COLO829 (cell line): ENCODE measurements at regions not wholly inside any gene's neighbourhood (a gene's known extent, or its start where the extent isn't known, plus 50 kb on each side); places are given as distances from the start of the nearest gene placed in this dataset.
"Not testable (repeated sequence)": the region's sequence is repeated elsewhere in the genome, so short reads cannot be mapped to it uniquely, and the experiment has no call there.

Experiments used
- DNase-seq: peaks from one replicate; pipeline ENCODE4 v3.0.0; 2012; ENCODE audit warnings: low spot score

DNA sequence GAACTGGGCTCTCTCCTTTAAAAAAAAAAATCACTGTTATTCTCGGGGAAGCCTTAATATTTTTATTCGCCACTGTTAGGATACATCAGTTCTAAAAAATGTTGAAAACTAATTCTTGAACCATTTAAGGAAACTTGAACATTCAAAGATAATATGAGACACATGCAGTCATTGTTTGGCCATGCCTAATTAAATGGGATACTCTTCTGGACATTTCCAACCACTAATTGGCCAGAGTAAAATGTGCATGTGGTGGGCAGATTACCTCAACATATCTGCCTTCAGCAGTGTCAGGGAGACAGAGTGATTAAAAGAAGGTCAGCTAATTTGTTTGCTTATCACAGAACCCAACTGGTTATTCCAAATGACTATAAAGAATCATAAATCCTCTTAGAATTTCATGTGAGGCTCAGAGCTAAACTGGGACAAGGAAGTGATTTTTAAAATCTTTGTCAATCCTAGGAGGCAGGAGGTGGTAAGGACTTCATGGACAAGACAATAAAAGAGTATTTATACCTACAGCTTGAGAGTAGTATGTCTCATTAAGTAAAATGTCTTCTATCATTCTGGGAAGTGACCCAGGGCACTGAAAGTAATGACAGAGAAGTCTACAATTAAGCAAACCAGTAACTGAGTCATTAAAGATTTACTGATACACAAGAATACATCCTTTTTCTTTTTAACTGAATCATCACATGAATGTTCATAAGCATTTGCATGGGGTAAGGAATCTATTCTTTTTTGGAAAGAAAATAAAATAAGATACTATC is 242.9 kb upstream of the TRPM3 start:
- no peak for DNase-seq

DNA sequence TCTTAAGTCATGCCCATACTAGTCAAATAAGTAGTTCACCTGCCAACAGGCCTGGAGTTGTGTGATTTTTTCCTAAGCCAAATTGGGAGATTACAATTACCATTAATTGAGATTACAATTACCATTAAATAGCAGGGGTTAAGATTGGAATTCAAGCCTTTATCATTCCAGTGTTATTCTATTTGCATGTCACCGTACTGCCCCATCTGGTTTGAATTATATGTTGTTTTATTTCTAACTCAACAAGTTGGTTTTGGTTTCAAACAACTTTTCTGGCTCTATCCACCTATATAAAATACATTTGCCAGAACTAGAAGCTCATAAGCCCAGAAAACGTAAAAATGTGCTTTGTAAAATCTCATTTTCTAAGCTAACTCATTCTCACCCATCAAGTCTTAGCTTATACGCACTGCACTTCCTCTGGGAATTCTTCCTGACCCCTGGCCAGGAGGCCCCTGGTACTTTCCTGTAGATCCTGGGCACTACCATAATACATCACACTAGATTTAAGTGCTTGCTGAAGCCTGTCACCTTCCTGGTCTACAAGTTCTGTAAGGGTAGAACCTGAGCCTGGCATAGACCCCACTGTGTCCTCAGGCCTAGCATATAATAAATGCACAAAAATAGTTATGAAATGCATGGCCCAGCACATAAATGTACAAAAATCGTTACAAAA is 242.0 kb upstream of the TRPM3 start:
- no peak for DNase-seq

DNA sequence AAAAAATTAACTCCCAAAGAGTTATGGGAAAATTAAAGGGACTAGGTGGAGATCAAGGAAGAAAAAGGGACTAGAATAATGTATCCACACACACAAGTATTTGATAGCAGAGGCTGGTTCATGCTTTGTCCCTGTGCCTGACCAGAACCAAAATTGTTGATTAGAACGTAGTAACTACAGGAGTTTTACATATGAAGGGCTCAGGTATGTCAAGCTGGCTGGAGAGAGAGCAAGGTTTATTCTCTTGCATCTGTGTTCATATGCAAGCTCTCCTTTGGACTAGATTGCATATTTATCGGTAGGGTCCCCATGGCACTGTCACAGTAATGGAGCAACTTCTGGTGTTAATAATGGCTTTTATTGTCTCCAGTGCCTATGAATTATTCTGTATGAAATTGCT is 239.9 kb upstream of the TRPM3 start:
- no peak for DNase-seq

DNA sequence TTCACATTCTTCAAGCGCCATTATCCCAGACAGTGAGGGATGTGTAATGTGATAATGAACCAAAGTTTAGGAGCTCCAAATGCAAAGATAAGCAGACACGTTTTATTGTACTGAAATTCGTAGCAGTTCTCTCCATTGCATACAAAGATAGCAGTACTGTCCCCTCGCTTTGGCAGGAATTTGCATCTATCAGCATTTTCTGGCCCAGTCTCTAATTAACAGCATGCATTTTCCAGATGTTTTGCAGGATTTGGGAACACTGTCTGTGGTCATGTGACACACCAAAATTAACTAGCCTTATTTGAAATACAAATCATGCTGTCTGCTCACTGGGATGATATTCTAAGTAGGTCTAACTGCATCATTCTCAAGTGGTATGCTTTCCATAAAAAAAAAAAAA is 235.9 kb upstream of the TRPM3 start:
- no peak for DNase-seq

DNA sequence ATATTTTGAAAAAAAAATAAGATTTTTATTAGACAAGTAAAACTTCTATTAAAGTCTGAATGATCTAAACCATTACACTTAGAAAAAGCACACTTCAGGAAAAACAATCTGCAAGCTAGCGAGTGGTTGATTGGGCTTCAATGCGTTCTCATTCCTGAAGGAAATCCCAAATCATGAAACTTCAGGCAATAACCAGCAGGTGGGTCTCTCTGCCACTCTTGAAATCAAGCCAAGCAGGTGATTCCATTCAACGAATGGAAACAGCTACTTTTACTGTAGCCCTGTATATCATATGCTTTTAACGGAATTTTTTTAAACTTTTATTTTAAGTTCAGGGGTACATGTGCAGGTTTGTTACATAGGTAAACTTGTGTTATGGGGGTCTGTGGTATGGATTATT is 234.5 kb upstream of the TRPM3 start:
- no peak for DNase-seq

DNA sequence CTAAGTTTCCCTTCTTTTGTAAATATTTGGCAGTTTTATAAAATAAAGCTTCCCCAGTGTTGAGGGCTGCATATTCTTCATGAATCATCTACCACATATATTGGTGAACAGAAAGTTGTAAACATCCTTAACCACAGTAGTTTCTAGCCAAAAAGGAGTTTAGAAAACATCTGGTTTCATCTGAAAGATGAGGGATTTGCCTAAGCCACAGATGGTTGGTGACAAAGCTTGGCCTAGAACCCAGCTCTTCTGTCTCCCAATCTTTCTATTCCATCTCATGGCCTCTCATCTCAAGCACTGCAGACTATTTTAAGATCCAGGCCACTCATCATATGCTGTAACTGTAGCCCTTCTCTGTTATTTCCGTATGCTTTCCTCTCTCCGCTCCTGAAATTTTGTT is 232.3 kb upstream of the TRPM3 start:
- no peak for DNase-seq

DNA sequence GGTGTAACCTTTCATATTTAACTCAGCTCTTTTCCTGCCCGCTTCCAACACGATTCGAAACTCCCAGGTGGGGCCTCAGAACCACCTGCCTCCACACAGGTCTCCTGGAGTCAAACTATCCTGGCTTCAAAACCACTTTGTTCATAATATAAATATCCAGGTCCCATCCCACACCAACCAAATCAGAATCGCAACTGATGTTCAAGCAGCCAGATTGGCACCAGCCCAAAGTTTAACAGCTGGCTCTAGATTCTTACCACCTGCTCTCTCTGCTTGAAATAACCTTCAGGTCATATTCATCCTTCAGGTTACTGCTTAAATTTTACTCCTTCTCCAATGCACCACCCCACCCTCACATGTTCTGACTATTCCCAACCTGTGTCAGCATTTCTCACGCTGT is 231.4 kb upstream of the TRPM3 start:
- DNase-seq: no peak

DNA sequence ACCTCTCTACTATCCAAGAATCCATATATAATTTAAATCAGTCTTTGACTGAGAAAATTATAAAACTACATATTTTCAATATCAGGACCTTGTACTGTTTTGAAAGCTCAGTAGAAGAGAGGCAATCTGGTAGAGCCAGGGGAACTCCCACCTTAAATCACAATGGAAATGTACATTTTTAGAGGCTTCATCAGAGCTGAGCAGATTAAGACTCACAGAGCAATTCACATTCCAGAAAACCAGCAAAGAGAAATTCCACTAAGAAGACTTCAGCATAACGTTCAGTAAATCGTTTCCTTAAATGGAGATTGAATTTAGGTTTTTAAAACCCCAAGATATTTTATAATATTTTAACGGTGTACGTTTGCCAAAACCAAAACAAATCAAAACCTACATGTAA is 227.8 kb upstream of the TRPM3 start:
- no peak for DNase-seq

DNA sequence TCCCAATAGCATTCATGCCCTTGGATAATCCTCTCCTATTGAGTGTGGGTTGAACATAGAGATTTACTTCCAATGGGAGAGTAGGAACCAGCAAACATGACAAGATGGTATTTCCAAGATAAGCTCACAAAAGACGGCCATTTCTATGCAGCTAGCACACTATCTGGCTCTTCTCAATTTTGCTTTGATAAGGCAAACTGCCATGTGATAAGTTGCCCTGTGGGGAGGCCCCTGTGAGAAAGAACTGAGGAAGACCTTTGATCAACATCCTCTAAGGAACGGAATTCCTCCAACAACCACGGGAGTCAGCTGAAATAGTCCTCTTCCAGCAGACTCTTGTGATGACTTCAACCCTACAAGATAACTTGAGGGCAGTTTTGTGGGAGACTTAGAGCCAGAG is 211.9 kb upstream of the TRPM3 start:
- no peak for DNase-seq

DNA sequence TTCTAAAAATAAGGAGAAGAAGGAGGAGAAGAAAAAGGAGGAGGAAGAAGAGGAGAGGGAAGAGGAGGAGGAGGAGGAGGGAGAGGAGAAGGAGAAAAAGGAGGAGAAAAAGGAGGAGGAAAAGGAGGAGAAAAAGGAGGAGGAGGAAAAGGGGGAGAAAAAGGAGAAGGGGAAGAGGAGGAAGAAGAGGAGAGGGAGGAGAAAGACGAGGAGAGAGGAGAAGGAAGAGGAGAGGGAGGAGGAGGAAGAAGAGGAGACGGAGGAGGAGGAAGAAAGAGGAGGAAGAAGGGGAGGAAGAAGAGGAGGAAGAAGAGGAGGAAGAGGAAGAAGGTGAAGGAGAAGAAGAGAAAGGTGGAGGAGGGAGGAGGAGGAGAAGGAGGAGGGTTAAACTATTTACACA is 210.2 kb upstream of the TRPM3 start:
- DNase-seq: no peak

DNA sequence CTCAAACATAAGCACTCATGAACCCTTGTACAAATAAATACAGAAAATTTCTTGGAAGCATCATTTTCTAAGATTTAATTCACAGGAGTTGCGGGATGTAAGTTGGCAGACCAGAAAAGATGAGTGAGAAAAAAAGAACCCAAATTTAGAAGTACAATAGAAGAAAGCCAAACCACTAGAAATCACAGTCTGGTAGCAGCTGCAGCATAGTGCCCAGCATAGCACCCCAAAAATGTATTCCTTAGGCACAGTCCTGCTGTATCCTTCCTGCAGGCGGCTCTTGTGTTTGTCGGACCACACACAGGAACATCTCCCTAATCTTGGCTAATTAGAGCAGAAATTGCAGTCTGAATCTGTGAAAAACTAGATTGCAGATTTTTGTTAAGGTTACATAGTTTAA is 208.5 kb upstream of the TRPM3 start:
- DNase-seq: no peak

DNA sequence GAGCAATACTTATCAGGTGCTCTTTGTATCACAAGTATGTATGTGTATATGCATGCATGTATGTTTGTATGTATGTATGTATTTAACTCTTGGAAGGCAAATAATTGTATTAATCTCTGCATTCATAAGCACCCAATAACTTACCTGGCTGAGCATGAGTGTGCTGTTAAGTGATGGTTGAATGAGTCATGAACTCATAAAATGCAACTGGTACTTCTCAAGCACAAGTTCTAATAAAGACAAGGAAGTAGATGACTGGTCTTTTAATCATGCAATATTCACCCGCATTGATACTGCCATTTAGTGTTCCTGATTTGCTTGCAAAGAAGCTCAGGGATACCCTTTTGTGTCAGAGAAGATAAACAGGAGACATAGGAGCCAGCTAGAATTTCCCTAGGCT is 204.9 kb upstream of the TRPM3 start:
- no peak for DNase-seq

DNA sequence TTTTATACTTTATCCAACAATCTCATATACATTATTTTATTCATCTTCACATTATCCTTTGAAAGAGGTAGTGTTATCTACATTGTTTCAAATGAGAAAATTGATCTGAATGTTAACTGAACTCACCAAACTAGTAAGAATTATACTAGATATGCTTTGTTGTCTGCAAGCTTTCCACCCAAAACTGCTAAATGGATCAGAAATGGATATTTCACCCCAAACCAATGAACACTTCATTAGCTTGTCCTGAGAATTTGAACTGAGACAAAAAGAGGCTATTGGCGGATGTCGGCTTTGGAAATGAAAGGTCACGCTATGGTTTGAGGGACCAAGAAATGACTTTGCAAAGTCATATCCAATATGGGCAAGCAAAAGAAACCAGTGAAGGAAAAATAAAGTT is 201.9 kb upstream of the TRPM3 start:
- DNase-seq: no peak

DNA sequence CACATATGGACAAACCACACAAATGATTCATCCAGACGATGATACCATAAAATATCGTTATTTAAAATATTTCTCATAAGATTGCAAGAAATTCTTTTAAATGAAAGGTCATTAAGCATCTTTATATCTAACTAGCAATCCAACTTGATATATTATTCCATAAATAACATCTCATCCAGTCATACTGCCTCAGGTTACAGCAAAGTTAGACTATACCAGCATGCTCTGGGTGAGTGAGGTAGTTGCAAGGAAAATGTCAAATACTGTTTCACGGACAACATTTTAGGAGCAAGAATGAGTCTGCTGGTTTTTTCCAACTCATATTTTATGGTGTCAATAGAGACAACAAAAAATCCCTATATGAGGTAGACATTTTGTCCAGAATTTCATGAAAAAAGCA is 200.9 kb upstream of the TRPM3 start:
- DNase-seq: no peak

DNA sequence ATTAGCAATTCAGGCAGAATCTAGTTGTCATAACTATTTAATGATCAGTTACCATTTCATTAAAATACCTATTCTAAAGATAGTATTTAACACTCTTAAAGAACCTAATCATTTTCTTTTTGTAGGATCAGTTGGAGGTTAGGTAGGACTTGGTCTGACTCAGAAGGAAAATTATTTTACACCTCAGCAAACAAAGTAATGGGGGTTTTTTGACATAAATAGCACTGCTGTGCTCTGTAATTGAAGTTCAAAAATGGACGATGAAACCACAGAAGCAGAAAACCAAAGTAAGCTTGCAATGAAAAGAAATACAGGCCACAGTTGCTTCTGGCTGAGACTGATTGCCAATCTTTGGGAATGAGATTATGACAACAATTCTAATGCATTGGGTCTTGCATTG is 187.0 kb upstream of the TRPM3 start:
- no peak for DNase-seq

DNA sequence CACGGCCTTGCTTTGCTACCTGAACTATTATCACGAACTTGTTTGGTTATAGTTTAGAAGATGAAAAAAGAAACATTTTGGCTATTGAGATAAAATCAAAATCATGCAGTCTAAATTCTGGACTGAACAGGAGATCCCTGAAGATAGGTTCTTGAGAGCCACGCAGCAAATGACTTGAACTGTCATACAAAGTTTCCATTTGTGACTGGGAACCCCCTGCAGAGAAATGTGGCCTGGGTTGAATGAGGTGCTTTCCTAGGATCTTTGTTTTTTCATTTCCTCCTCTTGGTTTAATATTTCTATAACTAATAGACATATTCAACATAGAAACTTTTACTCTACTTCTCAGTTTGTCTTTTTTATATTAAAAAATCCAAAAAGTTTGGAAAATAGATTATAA is 184.7 kb upstream of the TRPM3 start:
- no peak for DNase-seq

DNA sequence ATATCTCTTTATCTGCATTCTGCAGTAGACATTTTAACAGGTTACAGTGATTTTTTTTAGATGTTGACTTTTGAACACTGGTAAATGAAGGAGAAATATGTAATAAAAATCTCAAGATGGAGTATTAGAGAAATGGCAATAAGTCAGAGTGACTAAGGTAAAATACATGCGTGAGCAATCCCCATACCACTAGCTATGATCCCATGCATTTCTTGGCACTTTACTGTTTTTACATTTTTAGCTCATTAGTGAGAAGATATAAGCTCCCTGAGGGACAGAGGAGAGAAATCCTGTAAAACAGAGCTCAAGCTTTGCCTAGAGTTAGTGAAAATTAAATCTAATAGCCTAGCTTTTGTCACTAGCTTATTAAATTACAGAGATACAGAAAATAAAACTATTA is 181.9 kb upstream of the TRPM3 start:
- no peak for DNase-seq

DNA sequence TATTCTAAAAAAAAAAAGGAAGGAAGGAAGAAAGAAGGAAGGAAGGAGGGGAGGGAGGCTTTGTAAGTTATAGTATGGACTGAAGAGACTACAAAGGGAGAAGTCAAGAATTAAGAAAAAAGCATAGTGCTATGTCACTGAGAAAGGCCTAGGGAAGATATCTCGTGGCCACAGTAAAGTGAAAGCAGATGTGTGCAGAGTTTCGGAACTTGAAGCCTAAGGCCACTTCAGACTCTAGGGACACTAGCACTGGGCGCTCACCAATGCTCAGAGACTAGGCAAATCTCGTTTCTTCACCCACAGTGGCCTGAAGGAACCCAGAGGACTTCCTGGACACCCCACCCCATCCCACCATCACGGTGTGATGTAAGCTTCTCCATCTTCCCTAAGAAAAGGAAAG is 181.4 kb upstream of the TRPM3 start:
- DNase-seq: no peak

DNA sequence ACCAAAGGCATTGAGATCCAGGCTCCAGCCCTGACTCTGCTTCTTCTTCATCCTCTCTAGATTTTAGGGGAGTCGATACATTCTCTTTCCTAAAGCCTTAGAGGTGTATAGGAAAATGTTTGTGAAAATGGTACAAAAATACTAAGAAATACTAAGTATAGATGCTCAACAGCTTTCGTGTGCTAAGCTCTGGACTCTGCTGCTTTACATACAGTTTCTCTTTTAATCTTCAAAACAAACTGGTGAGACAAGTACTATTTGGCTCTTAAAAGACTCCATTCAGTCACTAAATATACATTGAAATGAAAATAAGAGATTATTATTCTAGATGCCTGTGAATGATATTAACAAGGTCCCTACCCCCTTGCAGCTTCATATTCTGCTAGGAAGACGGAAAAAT is 174.5 kb upstream of the TRPM3 start:
- no peak for DNase-seq

DNA sequence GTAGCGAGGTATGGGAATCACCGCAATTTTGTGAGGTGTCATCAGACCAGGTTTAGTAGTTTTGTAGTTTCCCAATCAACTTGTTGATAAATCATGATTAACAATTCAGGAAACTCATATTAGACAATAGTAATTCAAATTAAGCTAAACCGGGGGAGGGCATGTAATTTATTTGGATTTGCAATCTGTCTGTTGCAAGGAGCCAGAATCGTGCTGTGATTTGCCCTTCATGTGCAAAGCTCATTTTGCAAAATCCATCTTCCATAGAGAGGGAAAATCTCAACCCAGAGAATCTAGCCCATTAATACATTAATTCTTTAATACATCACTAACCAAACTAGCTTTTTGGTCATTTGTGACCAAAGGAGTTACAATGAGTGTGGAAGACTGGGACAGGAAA is 164.7 kb upstream of the TRPM3 start:
- DNase-seq: no peak

DNA sequence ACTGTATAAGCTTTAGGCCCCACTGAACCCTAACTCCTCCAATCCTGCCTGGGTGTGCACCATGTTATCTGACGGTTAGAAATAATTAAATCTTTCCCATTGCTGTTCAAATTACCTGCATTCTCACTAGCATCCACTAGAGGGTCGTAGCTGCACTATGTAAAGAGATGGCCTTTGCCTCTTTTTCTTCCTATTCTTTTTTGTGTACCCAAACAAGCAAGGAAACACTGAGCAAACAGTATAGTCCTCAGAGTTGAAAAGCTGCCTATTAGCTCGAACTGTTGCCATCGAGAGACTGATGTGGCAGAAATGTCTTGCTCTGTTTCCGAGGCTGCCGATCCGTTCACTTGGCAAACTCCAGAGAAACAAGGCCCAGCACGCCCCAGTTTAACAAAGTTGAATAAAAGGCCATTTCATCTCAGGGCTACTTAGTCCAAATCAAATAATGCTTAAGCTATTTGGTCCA is 163.8 kb upstream of the TRPM3 start:
- peak; percentile 38 for DNase-seq

DNA sequence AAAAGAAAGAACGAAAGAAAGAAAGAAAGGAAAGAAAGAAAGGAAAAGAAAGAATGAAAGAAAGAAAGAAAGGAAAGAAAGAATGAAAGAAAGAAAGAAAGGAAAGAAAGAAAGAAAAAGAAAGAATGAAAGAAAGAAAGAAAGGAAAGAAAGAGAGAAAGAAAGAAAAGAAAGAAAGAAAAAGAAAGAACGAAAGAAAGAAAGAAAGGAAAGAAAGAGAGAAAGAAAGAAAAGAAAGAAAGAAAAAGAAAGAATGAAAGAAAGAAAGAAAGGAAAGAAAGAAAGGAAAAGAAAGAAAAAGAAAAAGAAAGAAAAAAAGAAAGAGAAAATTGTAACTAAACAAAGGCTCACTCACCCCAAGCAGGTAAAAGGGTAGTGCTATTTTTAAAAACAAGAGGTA is 160.7 kb upstream of the TRPM3 start:
- not testable (repeated sequence) for DNase-seq

DNA sequence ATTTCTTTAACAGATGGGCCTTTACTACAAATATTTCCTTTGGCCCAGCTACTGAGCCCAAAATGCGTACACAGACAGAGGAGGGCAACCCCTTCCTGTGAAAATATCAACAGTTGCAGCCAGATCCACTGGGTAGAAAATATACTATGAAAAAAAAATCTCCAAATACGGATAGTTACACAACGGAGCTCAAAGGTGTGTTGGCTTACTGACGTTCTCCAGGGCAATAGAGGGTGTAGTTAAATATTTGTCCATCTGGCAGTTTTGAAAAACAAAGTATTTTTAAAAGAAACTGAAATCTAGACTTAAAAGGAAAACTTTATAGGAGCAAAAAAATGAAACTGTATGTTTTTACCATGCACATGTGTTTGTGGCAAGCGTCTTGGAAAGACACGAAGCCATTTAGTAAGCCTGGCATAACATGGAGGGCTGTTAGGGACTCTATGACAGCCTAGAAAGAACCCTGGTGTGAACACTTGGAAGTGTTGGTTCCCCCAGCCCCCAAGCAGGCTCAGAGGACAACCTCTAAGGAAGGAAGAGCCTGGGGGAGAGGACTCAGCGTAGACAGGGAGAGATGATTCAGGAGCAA is 157.8 kb upstream of the TRPM3 start:
- no peak for DNase-seq

DNA sequence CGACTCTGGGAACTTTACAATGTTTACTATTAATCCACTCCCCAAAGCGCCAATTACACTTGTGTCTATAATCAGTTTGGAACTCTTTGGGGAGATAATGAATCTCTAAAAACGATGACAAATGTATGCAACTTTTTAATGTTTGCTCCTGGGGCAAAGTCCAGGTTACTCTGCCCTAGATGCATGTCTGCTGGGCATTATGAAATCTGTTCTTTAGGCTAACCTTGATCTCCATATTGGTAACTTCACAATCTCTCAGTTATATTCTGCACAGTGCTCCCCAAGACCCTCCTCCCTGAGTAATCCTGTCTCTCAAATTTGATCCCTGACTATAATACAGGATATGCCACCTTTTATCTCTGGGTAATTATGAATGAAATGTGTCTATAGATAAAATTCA is 152.2 kb upstream of the TRPM3 start:
- no peak for DNase-seq
